ENCODE measurements at regions not wholly inside any gene's neighbourhood (a gene's known extent, or its start where the extent isn't known, plus 50 kb on each side); places are given as distances from the start of the nearest gene placed in this dataset.

GRCh38 chr2:118667964-118668363 is 179.5 kb downstream of the EN1 start:
- no peak for DNase-seq (ENCODE audit: low read depth, low spot score)

DNA sequence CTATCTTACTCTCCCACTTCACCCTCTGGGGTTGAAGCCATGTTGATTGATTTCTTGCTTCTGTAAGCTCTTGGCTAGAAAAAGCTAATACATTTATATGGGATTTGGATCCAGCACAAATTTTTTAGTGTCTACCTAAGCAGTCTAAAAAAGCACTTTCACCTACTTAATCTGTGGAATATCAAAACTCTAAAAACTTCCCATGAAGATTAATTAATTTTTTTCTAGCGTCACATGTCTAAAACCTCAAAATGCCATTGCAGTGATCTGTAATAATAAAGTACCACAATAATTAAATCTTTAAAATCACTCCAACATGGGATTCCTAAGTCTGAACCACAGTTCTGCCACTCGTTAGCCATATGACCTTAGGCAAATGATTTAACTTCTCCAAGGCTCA is 180.1 kb downstream of the EN1 start:
- DNase-seq (ENCODE audit: low read depth, low spot score) = no peak

DNA sequence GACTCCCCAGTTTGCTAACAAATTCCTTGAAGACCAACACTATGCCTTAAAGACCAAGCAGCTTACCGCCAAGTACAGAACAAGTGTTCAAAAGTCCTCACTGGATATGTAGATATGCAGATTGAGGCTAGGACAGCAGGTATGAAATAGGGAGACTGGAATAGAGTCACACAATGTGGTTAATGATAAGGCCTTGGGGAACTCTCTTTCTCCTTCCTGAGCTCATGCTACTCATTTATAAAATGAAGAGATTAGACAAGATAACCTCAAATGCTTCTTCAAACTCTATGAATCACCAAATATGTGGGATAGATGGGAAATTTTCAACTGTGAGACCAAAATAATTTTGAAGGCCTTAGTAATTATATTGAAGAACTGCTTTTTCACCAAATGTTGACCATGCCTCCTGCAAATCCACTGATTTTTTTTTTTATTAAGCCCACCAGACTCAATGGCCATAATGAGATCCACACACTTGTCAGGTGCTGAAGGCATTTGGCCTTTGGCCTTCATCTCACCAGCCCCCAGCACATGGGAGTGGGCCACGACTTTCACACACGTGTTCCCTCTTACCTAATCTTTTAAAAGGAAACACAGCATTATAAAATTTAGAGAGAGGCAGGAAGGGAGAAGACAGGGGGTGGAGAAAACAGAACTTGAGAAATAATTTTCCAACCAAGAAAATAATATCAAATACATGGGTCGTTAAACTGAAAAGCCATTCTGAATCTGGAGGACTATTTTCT is 181.5 kb downstream of the EN1 start:
- no peak for DNase-seq (ENCODE audit: low read depth, low spot score)

GRCh38 chr2:118661179-118661578 is 186.3 kb downstream of the EN1 start:
- no peak for DNase-seq (ENCODE audit: low read depth, low spot score)

DNA sequence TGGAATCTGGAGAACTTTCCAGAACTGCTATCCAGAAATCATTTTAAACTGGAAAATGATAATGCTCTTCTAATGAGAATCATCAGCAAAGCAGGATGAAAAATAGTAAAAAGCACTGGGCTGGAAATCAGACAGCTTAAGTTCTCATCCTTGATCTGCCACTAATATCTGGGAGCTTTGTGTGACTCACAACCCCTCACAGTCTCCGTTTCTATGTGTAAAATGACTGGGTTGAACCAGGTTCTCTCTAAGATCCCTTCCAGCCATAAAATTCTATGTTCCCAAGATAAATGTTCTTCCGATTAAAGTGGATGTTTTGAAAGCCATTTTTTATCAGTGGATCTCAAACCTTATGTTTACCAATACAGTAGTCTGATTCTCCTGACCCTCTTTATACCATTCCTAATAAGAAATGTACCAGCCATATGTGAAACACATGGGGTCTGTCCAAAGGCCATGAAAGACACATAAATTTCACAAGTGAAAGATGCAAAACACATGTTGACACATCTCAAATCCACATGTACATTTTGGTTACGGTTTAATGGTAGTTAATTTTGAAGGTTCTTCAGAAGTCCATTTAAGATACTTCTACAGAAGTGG is 188.8 kb downstream of the EN1 start:
- DNase-seq (ENCODE audit: low read depth, low spot score) = no peak

DNA sequence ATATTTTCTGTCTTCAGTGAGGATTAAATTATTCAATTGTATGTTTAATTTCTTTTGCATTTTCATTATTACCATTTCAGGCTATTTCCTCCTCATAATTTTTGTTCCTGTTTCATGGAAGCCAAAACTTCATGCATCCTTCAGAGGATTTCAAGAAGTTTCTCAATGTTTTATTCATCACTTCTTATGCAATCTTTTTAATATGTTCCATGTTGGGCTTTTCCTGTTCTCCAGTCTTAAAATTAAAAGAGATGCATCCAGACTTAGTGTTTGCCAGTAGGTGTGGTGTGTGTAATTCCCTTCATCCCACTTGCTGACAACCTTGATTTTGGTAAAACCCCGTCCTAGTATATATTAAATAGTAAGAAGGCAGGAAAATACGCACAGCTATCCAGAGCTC is 190.0 kb downstream of the EN1 start:
- DNase-seq (ENCODE audit: low read depth, low spot score) = no peak

DNA sequence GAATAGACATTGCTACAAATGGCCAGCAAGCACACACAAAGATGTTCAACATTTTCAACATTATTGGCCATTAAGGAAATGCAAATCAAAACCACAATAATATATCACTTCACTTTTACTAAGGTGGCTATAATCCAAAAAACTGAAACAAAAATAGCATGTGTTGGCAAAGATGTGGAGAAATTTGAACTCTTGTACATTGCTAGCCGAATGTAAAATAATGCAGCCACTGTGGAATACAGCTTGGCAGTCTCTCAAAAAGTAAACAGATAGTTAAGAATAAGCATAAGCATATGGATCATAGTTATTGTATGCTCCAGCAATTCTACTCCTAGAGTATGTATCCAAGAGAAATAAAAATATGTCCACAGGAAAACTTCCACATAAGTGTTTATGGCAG is 192.5 kb downstream of the EN1 start:
- DNase-seq (ENCODE audit: low read depth, low spot score) = no peak

GRCh38 chr2:118650327-118650726 is 197.1 kb downstream of the EN1 start:
- DNase-seq (ENCODE audit: low read depth, low spot score) = no peak

DNA sequence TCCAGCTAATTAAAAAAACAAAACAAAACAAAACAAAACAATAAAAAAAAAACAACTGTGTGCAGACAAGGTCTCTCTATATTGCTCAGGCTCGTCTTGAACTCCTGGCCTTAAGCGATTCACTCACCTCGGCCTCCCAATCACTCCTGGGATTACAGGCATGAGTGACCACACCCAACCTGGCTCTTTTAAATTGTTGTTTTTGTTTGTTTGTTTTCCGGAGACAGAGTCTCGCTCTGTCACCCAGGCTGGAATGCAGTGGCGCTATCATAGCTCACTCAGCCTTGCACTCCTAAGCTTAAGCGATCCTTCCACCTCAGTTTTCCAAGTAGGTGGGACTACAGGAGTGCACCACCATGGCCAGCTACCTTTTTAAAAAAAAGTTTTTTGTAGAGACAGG is 201.6 kb downstream of the EN1 start:
- DNase-seq (ENCODE audit: low read depth, low spot score) = no peak

DNA sequence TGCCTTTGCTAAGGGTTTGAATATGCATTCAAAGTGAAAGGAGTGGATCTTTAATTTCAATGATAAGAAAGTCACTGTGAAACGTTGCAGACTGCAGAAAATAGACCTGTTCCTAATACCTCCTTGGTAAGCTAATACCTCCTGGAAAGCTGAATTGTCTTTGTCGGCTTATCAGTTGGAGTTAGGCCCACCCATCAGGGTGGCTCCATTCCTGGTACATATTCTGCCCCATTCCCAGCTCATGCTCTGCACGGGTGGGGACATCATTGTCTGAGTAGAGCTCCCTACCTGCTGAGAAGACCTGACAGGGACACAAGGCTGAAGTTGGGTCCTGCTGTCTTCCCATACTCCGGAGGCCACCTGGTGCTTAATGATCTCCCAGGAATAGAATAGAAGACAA is 203.3 kb downstream of the EN1 start:
- DNase-seq (ENCODE audit: low read depth, low spot score) = no peak

DNA sequence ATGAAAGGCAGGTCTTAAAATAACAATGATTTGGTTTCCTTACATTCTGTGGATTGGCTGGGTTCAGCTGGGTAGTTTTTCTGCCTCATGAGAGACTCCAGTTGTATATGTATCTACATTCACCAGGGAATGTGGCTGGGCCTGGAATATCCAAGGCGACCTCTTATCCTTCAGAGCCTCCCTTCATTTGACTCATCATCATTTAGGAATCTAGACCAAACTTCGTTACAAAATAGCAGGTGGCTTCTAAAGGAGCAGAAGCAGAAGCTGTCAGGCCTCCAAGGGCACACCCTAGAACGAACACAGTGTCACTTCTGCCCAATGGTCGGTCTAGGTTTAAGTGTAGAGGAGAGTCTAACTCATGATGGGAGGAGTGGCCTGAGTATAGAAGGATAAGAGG is 204.2 kb downstream of the EN1 start:
- DNase-seq (ENCODE audit: low read depth, low spot score) = no peak

GRCh38 chr2:118642501-118642900 is 204.9 kb downstream of the EN1 start:
- DNase-seq (ENCODE audit: low read depth, low spot score) = no peak

DNA sequence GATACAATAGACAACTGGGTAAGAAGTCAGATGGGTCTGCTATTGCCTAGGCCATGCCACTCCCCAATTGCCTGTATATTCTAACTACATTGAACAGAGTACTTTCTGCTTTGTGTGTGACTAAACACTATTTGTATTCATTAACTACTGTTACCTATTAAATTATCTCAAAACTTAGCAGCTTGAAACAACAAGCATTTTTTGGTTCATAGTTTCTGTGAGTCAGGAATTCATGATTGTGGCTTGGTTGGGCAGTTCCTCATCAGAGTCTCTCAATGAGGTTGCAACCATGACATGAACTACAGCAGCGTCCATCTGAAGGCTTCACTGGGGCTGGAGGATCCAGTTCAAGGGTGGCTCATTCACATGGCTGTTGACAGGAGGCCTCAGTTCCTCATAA is 205.7 kb downstream of the EN1 start:
- DNase-seq (ENCODE audit: low read depth, low spot score) = no peak

DNA sequence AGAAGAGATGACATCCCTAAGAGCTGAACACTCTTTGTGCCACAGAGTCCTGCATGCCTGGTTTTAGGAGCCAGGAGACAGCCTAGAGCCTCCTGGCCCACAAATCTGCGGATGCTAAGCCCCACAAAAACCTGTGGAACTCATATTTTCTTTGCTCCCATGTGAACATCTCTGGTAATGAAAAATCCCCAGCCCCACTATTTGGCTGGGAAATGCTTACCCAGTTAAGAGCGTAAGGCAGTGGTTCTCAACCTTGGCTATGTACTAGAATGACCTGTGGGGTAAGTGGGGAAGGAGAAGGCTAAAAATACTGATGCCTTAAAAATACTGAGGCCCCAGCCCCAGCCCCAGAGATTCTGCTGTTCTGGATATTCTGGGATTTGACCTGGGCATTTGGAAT is 208.1 kb downstream of the EN1 start:
- DNase-seq (ENCODE audit: low read depth, low spot score) = no peak

DNA sequence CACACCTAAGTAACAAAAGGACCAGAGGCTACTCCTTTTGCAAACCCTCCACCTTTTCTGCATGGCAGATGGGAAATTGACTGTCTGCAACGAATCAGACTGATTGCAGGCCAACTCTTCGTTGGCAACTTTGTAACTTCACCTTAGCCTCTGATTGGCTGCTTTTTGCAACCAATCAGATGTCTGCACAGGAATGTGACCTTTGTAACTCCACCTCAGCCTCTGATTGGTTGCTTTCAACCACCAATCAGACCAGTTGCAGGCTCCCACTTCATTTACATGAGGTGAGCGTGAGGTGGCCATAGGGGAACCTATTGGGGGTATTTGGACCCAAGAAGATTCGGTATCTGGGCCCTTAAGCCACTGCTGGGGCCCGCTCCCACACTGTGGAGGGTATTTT is 209.0 kb downstream of the EN1 start:
- no peak for DNase-seq (ENCODE audit: low read depth, low spot score)

DNA sequence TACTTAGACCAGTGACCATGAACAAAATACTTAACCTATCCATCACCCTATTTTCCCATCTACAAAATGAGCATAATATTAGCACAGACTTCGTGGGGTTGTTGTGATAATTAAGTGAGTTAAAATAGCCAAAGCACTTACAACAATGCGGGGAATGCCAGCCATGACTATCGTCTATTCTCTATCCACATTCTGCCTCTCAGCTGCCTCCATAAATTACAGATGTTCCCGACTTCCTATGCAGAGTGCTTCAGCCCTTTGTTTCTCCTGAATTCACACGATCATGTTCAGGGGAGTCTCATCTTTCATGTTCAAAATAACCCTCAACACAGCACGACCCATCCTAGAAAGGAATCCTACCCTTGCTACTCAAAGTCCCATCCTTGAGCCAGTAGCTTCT is 211.6 kb downstream of the EN1 start:
- DNase-seq (ENCODE audit: low read depth, low spot score) = no peak

DNA sequence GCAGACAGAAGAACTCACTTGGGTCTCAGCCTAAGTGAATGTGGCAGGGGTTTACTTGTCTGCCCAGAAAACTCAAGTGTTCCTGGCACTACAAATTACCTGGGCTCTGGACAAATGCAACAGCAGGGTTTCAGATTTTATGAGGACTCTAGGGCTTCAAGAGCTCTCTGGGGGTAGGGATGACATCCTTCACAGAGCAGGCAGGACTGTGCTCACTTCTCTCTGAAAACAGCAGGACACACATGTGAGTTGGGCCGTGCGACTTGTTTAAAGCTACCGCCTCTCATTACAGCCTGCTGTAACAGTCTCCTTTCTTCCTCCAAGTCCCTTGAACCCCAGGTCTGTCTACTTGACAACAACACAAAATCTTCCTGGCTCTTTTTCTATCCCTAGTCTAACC is 212.6 kb downstream of the EN1 start:
- DNase-seq (ENCODE audit: low read depth, low spot score) = no peak

- no peak for DNase-seq (ENCODE audit: low read depth, low spot score)
Observed at GRCh38 chr2:118633371-118634018, 214.0 kb downstream of the EN1 start.

- no peak for DNase-seq (ENCODE audit: low read depth, low spot score)
Observed at GRCh38 chr2:118632921-118633320, 214.5 kb downstream of the EN1 start.

GRCh38 chr2:118627156-118627555 is 220.3 kb downstream of the EN1 start:
- no peak for DNase-seq (ENCODE audit: low read depth, low spot score)

- no peak for DNase-seq (ENCODE audit: low read depth, low spot score)
Observed at GRCh38 chr2:118622913-118623312, 224.5 kb downstream of the EN1 start.

GRCh38 chr2:118622108-118622507 is 225.3 kb downstream of the EN1 start:
- no peak for DNase-seq (ENCODE audit: low read depth, low spot score)

GRCh38 chr2:118618279-118618678 is 229.2 kb downstream of the EN1 start:
- no peak for DNase-seq (ENCODE audit: low read depth, low spot score)

All from activated CD4-positive, CD25-positive, alpha-beta regulatory T cell treated with anti-CD3 and anti-CD28 coated beads, Interleukin-2, amount 50 U/mL, for 16 hours (primary cell).